Osteoblast (primary cell): ENCODE measurements at regions not wholly inside any gene's neighbourhood (a gene's known extent, or its start where the extent isn't known, plus 50 kb on each side); places are given as distances from the start of the nearest gene placed in this dataset.

ENCODE experiments used
- DNase-seq: peaks from one replicate; pipeline ENCODE4 v3.0.0; 2011; ENCODE audit warnings: low spot score, mixed read lengths; ENCODE audit not compliant: insufficient read length; ENCODE audit errors: missing footprints
- H2AFZ ChIP-seq: 2 replicates; pipeline ENCODE4 v1.6.0; 2011; ENCODE audit warnings: mild to moderate bottlenecking, low read length
- H3K27ac ChIP-seq: 2 replicates; pipeline ENCODE4 v1.5.1; 2011; ENCODE audit warnings: mild to moderate bottlenecking, low read depth, low read length, moderate library complexity
- H3K27me3 ChIP-seq: 2 replicates; pipeline ENCODE4 v1.6.0; 2012; ENCODE audit warnings: mild to moderate bottlenecking, control low read depth, inconsistent platforms, low read length, moderate library complexity; ENCODE audit not compliant: insufficient read depth
- H3K36me3 ChIP-seq: 2 replicates; pipeline ENCODE4 v1.5.1; 2011; ENCODE audit warnings: mild to moderate bottlenecking, low read length, control low read depth, moderate library complexity; ENCODE audit not compliant: insufficient read depth
- H3K4me1 ChIP-seq: 2 replicates; pipeline ENCODE4 v1.5.1; 2011; ENCODE audit warnings: mild to moderate bottlenecking, low read length, control low read depth, moderate library complexity; ENCODE audit not compliant: insufficient read depth
- H3K4me2 ChIP-seq: 2 replicates; pipeline ENCODE4 v1.6.0; 2011; ENCODE audit warnings: mild to moderate bottlenecking, low read length; ENCODE audit not compliant: insufficient read depth
- H3K4me3 ChIP-seq: fragments of 200-600 bp; sonication (generic); 3 replicates; pipeline ENCODE4 v1.5.1; 2012; ENCODE audit warnings: mild to moderate bottlenecking, low read length, inconsistent platforms; ENCODE audit not compliant: insufficient read depth
- H3K79me2 ChIP-seq: 2 replicates; pipeline ENCODE4 v1.6.0; 2012; ENCODE audit warnings: mild to moderate bottlenecking, low read length, control low read depth, inconsistent platforms; ENCODE audit not compliant: insufficient read depth
- H3K9me3 ChIP-seq: 2 replicates; pipeline ENCODE4 v1.5.1; 2011; ENCODE audit warnings: low read depth, low read length, control low read depth
- H4K20me1 ChIP-seq: 2 replicates; pipeline ENCODE4 v1.6.0; 2012; ENCODE audit warnings: mild to moderate bottlenecking, low read length, control low read depth; ENCODE audit not compliant: insufficient read depth
- CTCF ChIP-seq: IDR thresholded peaks from 2 replicates; pipeline ENCODE4 v1.5.1; 2011; ENCODE audit warnings: mild to moderate bottlenecking, low read depth, low read length, moderate library complexity; ENCODE audit errors: extremely low read depth

GRCh38 chr6:147007441-147007840, 196.8 kb upstream of the STXBP5 start:
- H3K27me3 ChIP-seq: no peaks in the 10 kb centered on the region
- DNase-seq: no peak
- no peak overlapping the region for H3K4me3 ChIP-seq
- H2AFZ ChIP-seq: no peak overlapping the region
- H4K20me1 ChIP-seq: no peaks in the 10 kb centered on the region
- H3K36me3 ChIP-seq: no peaks in the 10 kb centered on the region
- no peak overlapping the region for H3K4me2 ChIP-seq
- H3K9me3 ChIP-seq: no peaks in the 10 kb centered on the region
- H3K27ac ChIP-seq: no peak overlapping the region
- H3K4me1 ChIP-seq: no peaks in the 10 kb centered on the region
- no peaks in the 10 kb centered on the region for H3K79me2 ChIP-seq
- TF ChIP-seq CTCF: no peak

GRCh38 chr6:147009358-147009757, 194.9 kb upstream of the STXBP5 start:
- no peaks in the 10 kb centered on the region for H3K4me1 ChIP-seq
- DNase-seq: no peak
- no peaks in the 10 kb centered on the region for H3K9me3 ChIP-seq
- no peaks in the 10 kb centered on the region for H3K36me3 ChIP-seq
- no peaks in the 10 kb centered on the region for H3K79me2 ChIP-seq
- no peak overlapping the region for H3K4me2 ChIP-seq
- no peak overlapping the region for H3K4me3 ChIP-seq
- H4K20me1 ChIP-seq: no peaks in the 10 kb centered on the region
- no peak overlapping the region for H3K27ac ChIP-seq
- no peak overlapping the region for H2AFZ ChIP-seq
- TF ChIP-seq CTCF: no peak
- no peaks in the 10 kb centered on the region for H3K27me3 ChIP-seq

- H3K27ac ChIP-seq: no peak overlapping the region
- H2AFZ ChIP-seq: no peak overlapping the region
- H3K27me3 ChIP-seq: no peaks in the 10 kb centered on the region
- no peaks in the 10 kb centered on the region for H3K9me3 ChIP-seq
- no peaks in the 10 kb centered on the region for H3K4me1 ChIP-seq
- H3K36me3 ChIP-seq: no peaks in the 10 kb centered on the region
- no peak for DNase-seq
- H3K4me3 ChIP-seq: no peak overlapping the region
- H3K79me2 ChIP-seq: no peaks in the 10 kb centered on the region
- no peak for TF ChIP-seq CTCF
- no peak overlapping the region for H3K4me2 ChIP-seq
- H4K20me1 ChIP-seq: no peaks in the 10 kb centered on the region
Observed at GRCh38 chr6:147015674-147016073, 188.5 kb upstream of the STXBP5 start.

GRCh38 chr6:147016440-147016839, 187.8 kb upstream of the STXBP5 start:
- Histone ChIP-seq H2AFZ (no peak overlapping the region), H4K20me1 (no peaks in the 10 kb centered on the region), H3K4me3 (no peak overlapping the region), H3K79me2 (no peaks in the 10 kb centered on the region), H3K27me3 (no peaks in the 10 kb centered on the region), H3K27ac (no peak overlapping the region), H3K36me3 (no peaks in the 10 kb centered on the region), H3K9me3 (no peaks in the 10 kb centered on the region), H3K4me2 (no peak overlapping the region), H3K4me1 (no peaks in the 10 kb centered on the region)
- DNase-seq: no peak
- TF ChIP-seq CTCF: no peak
